Vagina (tissue), 2 donors: ENCODE measurements at regions not wholly inside any gene's neighbourhood (a gene's known extent, or its start where the extent isn't known, plus 50 kb on each side); places are given as distances from the start of the nearest gene placed in this dataset.

Experiments
- POLR2A ChIP-seq, 2 donors: fragments of 450-650 bp; IDR thresholded peaks; one replicate each; pipeline ENCODE4 v1.6.1; 2017; ENCODE audit warnings: antibody characterized with exemption in 2 of 2, mild to moderate bottlenecking in 2 of 2, moderate library complexity in 2 of 2
- POLR2AphosphoS5 ChIP-seq, 2 donors: sonication (generic); formaldehyde crosslinking; IDR thresholded peaks; one replicate each; pipeline ENCODE4 v1.9.0; 2017; ENCODE audit warnings: antibody characterized with exemption in 2 of 2, mild to moderate bottlenecking in 2 of 2, low read depth in 1 of 2; ENCODE audit not compliant: insufficient read depth in 1 of 2
- TF ChIP-seq, protein P1 (sequence below), 3 experiments: fragments of 450-650 bp in 2 of 3; fragments of 200-600 bp in 1 of 3; sonication (generic) in 1 of 3; IDR thresholded peaks; one replicate each; pipeline ENCODE4 v1.5.1; 2017 to 2019; ENCODE audit warnings: antibody characterized with exemption in 3 of 3, mild to moderate bottlenecking in 2 of 3, moderate library complexity in 2 of 3

GRCh38 chr10:64896582-64896981 is 1375.4 kb downstream of the REEP3 start:
- TF ChIP-seq POLR2AphosphoS5 (IDR thresholded peaks at IDR 0.05; ENCODE audit: insufficient read depth in 1 of 2, low read depth in 1 of 2) (no peak), POLR2A (IDR thresholded peaks at IDR 0.05) (no peak)
- TF ChIP-seq, protein P1, sequence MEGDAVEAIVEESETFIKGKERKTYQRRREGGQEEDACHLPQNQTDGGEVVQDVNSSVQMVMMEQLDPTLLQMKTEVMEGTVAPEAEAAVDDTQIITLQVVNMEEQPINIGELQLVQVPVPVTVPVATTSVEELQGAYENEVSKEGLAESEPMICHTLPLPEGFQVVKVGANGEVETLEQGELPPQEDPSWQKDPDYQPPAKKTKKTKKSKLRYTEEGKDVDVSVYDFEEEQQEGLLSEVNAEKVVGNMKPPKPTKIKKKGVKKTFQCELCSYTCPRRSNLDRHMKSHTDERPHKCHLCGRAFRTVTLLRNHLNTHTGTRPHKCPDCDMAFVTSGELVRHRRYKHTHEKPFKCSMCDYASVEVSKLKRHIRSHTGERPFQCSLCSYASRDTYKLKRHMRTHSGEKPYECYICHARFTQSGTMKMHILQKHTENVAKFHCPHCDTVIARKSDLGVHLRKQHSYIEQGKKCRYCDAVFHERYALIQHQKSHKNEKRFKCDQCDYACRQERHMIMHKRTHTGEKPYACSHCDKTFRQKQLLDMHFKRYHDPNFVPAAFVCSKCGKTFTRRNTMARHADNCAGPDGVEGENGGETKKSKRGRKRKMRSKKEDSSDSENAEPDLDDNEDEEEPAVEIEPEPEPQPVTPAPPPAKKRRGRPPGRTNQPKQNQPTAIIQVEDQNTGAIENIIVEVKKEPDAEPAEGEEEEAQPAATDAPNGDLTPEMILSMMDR (IDR thresholded peaks at IDR 0.05) = no peak
